IPS-18c (cell line): ENCODE measurements at regions not wholly inside any gene's neighbourhood (a gene's known extent, or its start where the extent isn't known, plus 50 kb on each side); places are given as distances from the start of the nearest gene placed in this dataset.
"Not testable (repeated sequence)": the region's sequence is repeated elsewhere in the genome, so short reads cannot be mapped to it uniquely, and the experiment has no call there.

Source experiments
- H3K4me3 ChIP-seq: 2 replicates; pipeline ENCODE4 v1.7.0; 2013; ENCODE audit warnings: low read depth, mild to moderate bottlenecking, low read length, moderate library complexity; ENCODE audit not compliant: insufficient read depth
- H3K9me3 ChIP-seq: one replicate; pipeline ENCODE4 v1.6.1; 2013; ENCODE audit warnings: mild to moderate bottlenecking, low read length, moderate library complexity; ENCODE audit not compliant: control insufficient read depth, insufficient read depth

- no peak overlapping the region for H3K4me3 ChIP-seq
- peaks cover 5% of the 10 kb centered on the region for H3K9me3 ChIP-seq
Observed at GRCh38 chr22:25346859-25347751, 127.7 kb downstream of the CRYBB2 start.

GRCh38 chr22:25347752-25348102, 128.3 kb downstream of the CRYBB2 start:
- Histone ChIP-seq H3K9me3 (peaks cover 5% of the 10 kb centered on the region), H3K4me3 (no peak overlapping the region)

- H3K4me3 ChIP-seq = no peak overlapping the region
Observed at GRCh38 chr22:25348391-25348790, 129.0 kb downstream of the CRYBB2 start.

GRCh38 chr22:25348996-25349395, 129.6 kb downstream of the CRYBB2 start:
- H3K9me3 ChIP-seq, H3K4me3 ChIP-seq: not testable (repeated sequence)

More at GRCh38 chr22:25348391-25348790, 129.0 kb downstream of the CRYBB2 start:
- peaks cover 5% of the 10 kb centered on the region for H3K9me3 ChIP-seq

GRCh38 chr22:25350551-25350971, 131.1 kb downstream of the CRYBB2 start:
- Histone ChIP-seq H3K9me3 (peaks cover 3% of the 10 kb centered on the region), H3K4me3 (no peak overlapping the region)

- no peak overlapping the region for H3K4me3 ChIP-seq
Observed at GRCh38 chr22:25351631-25352293, 132.3 kb downstream of the CRYBB2 start.

GRCh38 chr22:25352294-25352680, 132.8 kb downstream of the CRYBB2 start:
- H3K4me3 ChIP-seq = no peak overlapping the region
- no peaks in the 10 kb centered on the region for H3K9me3 ChIP-seq

More at GRCh38 chr22:25351631-25352293, 132.3 kb downstream of the CRYBB2 start:
- H3K9me3 ChIP-seq = no peaks in the 10 kb centered on the region

GRCh38 chr22:25353516-25354445, 134.3 kb downstream of the CRYBB2 start:
- Histone ChIP-seq H3K4me3 (no peak overlapping the region), H3K9me3 (no peaks in the 10 kb centered on the region)

GRCh38 chr22:25354456-25354855, 135.0 kb downstream of the CRYBB2 start:
- H3K4me3 ChIP-seq = no peak overlapping the region
- H3K9me3 ChIP-seq = no peaks in the 10 kb centered on the region

GRCh38 chr22:25357132-25357455, 137.7 kb downstream of the CRYBB2 start:
- H3K9me3 ChIP-seq = no peaks in the 10 kb centered on the region
- H3K4me3 ChIP-seq = no peak overlapping the region

- Histone ChIP-seq H3K4me3 (no peak overlapping the region), H3K9me3 (no peaks in the 10 kb centered on the region)
Observed at GRCh38 chr22:25357606-25358420, 138.4 kb downstream of the CRYBB2 start.

- Histone ChIP-seq H3K9me3 (no peaks in the 10 kb centered on the region), H3K4me3 (no peak overlapping the region)
Observed at GRCh38 chr22:25358421-25359170, 139.2 kb downstream of the CRYBB2 start.

- no peak overlapping the region for H3K4me3 ChIP-seq
- no peaks in the 10 kb centered on the region for H3K9me3 ChIP-seq
Observed at GRCh38 chr22:25359601-25360261, 140.3 kb downstream of the CRYBB2 start.

- H3K4me3 ChIP-seq = no peak overlapping the region
- H3K9me3 ChIP-seq = no peaks in the 10 kb centered on the region
Observed at GRCh38 chr22:25360411-25360810, 141.0 kb downstream of the CRYBB2 start.

GRCh38 chr22:25360891-25361645, 141.6 kb downstream of the CRYBB2 start:
- Histone ChIP-seq H3K4me3 (no peak overlapping the region), H3K9me3 (no peaks in the 10 kb centered on the region)
